ENCODE measurements at regions not wholly inside any gene's neighbourhood (a gene's known extent, or its start where the extent isn't known, plus 50 kb on each side); places are given as distances from the start of the nearest gene placed in this dataset.
A peak's percentile ranks its signal among the peaks of the same experiment; 100 is the strongest.

DNA sequence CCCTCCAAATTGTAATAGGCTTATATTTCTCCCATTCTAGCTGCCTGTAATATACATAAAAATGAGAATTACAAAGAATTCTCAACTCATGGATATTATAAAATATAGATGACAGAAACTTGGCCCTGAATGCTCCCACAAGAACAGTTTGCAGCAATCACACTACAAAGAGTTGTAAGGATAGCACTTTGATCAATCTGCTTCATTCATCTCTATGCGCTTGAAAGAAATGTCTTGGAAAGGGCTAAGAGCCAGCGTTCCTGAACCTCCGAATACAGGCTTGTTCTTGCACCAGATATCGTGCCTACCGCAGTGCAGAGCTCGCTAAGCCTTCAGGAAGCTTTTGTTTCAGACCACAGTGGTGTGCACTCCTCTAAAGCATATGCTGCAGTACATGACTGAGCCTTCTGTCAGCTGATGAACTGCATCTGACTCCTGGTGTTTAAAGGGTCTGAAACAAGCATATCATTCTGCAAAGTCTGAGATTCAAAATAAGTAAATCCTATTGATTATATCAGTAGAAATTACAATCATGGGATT, 417.6 kb upstream of the ZFP42 start:
- DNase-seq = no peak

DNA sequence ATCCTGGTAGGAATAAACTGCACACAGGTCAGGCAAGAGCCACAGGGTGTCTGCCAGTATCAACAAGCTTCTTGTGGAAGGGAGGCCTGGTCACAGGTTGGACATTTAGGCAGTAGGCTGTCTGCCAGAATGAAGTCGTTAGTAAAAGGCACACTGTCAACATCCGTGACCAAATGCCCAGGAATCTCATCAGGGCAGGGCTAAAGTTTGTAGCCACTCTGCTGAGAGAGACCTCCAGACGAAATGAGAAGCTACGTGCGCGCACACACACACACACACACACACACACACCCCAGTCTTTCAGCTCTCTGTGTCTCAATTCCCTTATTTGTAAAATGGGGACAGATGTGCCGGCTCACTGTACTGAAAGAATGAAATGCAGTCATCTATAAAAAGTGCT, 408.7 kb upstream of the ZFP42 start:
- Histone ChIP-seq H3K9me3 (replicated peaks) (no peaks in the 10 kb centered on the region), H3K27ac (no peak overlapping the region)

More for the DNA sequence above, 417.6 kb upstream of the ZFP42 start:
- Histone ChIP-seq H3K27me3 (no peaks in the 10 kb centered on the region), H3K4me1 (no peaks in the 10 kb centered on the region), H3K27ac (no peak overlapping the region), H3K9me3 (replicated peaks) (no peaks in the 10 kb centered on the region), H3K36me3 (no peaks in the 10 kb centered on the region), H3K4me3 (no peak overlapping the region)

GRCh38 chr4:187598196-187598595, 397.4 kb upstream of the ZFP42 start:
- H3K4me3 ChIP-seq = no peak overlapping the region
- no peaks in the 10 kb centered on the region for H3K27me3 ChIP-seq
- no peaks in the 10 kb centered on the region for H3K36me3 ChIP-seq
- peaks cover 4% of the 10 kb centered on the region; the same call in 1 of the 2 replicates for H3K4me1 ChIP-seq
- no peak overlapping the region for H3K27ac ChIP-seq
- no peak for DNase-seq
- H3K9me3 ChIP-seq (replicated peaks) = no peaks in the 10 kb centered on the region

More for the DNA sequence above, 408.7 kb upstream of the ZFP42 start:
- H3K4me3 ChIP-seq = peak overlapping the region; percentile 14; the same call in 1 of the 2 replicates
- peak; percentile 24 to 41 for DNase-seq
- no peaks in the 10 kb centered on the region for H3K4me1 ChIP-seq
- no peaks in the 10 kb centered on the region for H3K36me3 ChIP-seq
- no peaks in the 10 kb centered on the region for H3K27me3 ChIP-seq

DNA sequence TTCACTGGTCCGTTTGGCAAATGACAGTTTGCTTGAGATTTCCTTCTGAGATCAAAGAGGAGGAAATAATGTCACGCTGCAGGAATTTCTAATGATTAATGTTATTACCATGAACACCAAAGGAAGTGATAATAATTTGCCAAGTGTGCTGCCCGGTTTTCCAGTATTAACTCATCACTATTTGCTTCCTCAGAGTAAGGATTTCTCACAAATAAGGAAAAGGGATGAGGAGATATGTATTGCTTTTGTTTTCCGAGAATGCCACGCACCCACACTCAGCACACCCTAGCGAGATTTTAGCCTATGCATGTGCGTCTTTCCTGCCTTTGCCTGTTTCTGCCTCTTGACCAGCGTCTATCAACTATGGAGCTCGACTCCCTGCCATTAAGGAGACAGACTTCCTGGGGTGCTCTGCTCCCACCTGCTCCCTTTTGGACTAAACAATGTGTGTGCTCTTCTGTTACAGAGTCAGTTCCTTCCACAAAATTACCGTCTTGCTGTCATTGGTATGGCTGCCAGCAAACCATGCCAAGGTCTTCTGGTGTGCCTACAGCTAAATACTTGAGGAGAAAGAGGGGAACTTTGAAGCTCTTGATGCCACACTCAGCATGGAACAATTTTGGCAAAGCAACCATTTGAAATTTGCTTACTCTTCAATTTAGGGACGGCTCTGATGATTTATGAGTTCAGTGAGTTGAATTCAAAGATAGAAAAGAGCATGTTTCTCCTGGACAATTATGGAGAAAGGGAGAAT, 393.1 kb upstream of the ZFP42 start:
- H3K36me3 ChIP-seq = no peaks in the 10 kb centered on the region
- no peaks in the 10 kb centered on the region for H3K27me3 ChIP-seq
- H3K4me1 ChIP-seq = peaks cover 4% of the 10 kb centered on the region; the same call in 1 of the 2 replicates
- H3K27ac ChIP-seq = peak overlapping the region; percentile 26; the same call in 1 of the 2 replicates
- H3K4me3 ChIP-seq = no peak overlapping the region
- DNase-seq = no peak
- H3K9me3 ChIP-seq (replicated peaks) = no peaks in the 10 kb centered on the region

GRCh38 chr4:187603093-187604025, 392.2 kb upstream of the ZFP42 start:
- no peak overlapping the region for H3K4me3 ChIP-seq
- no peak overlapping the region; the same call in 1 of the 2 replicates for H3K27ac ChIP-seq
- no peaks in the 10 kb centered on the region for H3K36me3 ChIP-seq
- DNase-seq = no peak
- peaks cover 4% of the 10 kb centered on the region; the same call in 1 of the 2 replicates for H3K4me1 ChIP-seq
- H3K9me3 ChIP-seq (replicated peaks) = no peaks in the 10 kb centered on the region
- no peaks in the 10 kb centered on the region for H3K27me3 ChIP-seq

- H3K27me3 ChIP-seq = no peaks in the 10 kb centered on the region
- H3K4me1 ChIP-seq = peaks cover 4% of the 10 kb centered on the region; the same call in 1 of the 2 replicates
- no peak overlapping the region for H3K4me3 ChIP-seq
- no peaks in the 10 kb centered on the region for H3K9me3 ChIP-seq (replicated peaks)
- H3K27ac ChIP-seq = no peak overlapping the region
- H3K36me3 ChIP-seq = no peaks in the 10 kb centered on the region
- no peak for DNase-seq
These were observed 390.6 kb upstream of the ZFP42 start for GRCh38 chr4:187604984-187605383.

GRCh38 chr4:187606581-187606980, 389.0 kb upstream of the ZFP42 start:
- H3K36me3 ChIP-seq = no peaks in the 10 kb centered on the region
- no peak overlapping the region for H3K27ac ChIP-seq
- H3K4me3 ChIP-seq = no peak overlapping the region
- DNase-seq = peak; percentile 31 to 67
- H3K4me1 ChIP-seq = peaks cover 4% of the 10 kb centered on the region; the same call in 1 of the 2 replicates
- H3K9me3 ChIP-seq (replicated peaks) = no peaks in the 10 kb centered on the region
- no peaks in the 10 kb centered on the region for H3K27me3 ChIP-seq

- DNase-seq = peak; percentile 16 to 41
These were observed 387.6 kb upstream of the ZFP42 start for GRCh38 chr4:187608001-187608421.

DNA sequence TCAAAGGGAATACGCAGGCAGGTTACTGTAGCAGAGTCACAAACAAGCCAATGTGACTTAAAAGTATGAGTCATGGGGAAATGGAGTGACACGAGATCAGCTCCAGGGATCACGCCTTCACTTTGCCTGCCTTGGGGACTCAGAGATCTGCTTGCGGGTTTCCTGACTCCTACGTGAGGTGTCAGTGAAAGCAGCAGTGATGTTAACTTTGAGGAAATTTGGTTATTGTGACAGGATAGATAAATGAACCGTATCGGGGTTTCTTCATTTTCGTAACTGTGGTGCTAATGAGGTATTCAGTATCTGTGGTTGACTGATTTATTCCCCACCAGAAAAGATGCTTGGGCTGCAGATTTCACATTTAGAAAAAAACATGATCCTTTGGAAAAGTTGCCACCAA, 383.3 kb upstream of the ZFP42 start:
- Histone ChIP-seq H3K4me3 (no peak overlapping the region), H3K27me3 (no peaks in the 10 kb centered on the region), H3K9me3 (replicated peaks) (no peaks in the 10 kb centered on the region), H3K27ac (no peak overlapping the region), H3K36me3 (no peaks in the 10 kb centered on the region), H3K4me1 (no peaks in the 10 kb centered on the region)
- DNase-seq = no peak

More at GRCh38 chr4:187608001-187608421, 387.6 kb upstream of the ZFP42 start:
- no peak overlapping the region for H3K4me3 ChIP-seq
- no peaks in the 10 kb centered on the region for H3K36me3 ChIP-seq
- no peaks in the 10 kb centered on the region for H3K4me1 ChIP-seq
- no peak overlapping the region for H3K27ac ChIP-seq
- H3K27me3 ChIP-seq = no peaks in the 10 kb centered on the region
- no peaks in the 10 kb centered on the region for H3K9me3 ChIP-seq (replicated peaks)

DNA sequence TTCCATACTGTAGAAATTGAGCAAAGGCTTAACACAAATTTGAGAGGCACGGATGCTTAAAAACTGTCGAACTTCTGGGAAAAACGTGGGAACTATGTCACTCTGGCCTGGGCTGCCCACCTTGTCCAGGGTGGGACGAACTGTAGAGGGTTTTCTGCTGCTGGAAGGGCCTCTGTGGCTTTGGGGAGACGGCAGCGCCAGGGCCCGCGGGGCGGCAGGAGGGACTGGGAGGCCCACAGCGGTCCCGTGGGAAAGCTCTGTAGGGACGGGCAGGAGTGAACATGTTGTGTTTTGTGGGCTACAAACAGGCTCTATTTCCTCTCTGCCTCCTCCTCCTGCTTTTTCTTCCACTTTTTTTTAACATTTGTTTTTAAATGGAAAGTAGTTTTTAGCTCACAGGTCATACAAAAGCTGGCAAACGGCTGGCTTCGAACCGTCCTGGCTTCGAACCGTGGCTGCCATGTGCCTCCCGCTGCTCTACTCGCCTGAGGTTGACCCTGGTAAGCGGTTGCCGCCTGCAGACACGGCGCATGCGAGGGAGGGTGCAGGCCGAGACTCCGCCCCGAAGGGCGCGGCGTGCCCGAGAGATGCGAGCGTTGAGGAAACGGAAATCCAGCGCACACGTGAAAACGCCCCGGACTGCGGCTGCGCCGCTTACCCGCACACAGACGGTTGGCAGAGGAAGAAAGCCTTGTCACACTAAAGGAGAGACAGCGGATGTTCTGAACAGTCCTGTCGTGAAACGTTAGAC, 382.3 kb upstream of the ZFP42 start:
- Histone ChIP-seq H3K27ac (no peak overlapping the region), H3K36me3 (no peaks in the 10 kb centered on the region), H3K9me3 (replicated peaks) (no peaks in the 10 kb centered on the region), H3K4me3 (no peak overlapping the region), H3K4me1 (no peaks in the 10 kb centered on the region), H3K27me3 (no peaks in the 10 kb centered on the region)
- no peak for DNase-seq

DNA sequence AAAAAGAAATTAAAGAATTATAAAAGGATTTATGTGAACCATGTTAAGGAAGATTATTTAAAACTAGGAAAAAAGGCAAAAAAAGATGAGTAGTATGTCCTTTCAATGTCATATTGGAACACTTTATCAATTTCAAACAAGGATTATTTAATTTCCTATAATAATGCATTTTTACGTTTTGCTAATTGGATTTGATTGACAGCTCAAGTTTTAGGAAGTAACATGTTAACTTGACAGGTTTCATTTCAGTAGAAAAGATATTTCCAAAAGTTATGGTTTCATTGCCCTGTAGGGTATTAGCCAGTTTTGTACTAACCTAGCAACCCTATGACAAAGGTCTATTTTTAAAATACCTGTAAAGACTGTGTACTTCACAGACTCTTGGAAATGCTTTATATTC, 379.6 kb upstream of the ZFP42 start:
- Histone ChIP-seq H3K4me1 (no peaks in the 10 kb centered on the region), H3K36me3 (no peaks in the 10 kb centered on the region), H3K9me3 (replicated peaks) (no peaks in the 10 kb centered on the region), H3K4me3 (no peak overlapping the region), H3K27me3 (no peaks in the 10 kb centered on the region), H3K27ac (no peak overlapping the region)
- no peak for DNase-seq

- Histone ChIP-seq H3K4me3 (no peak overlapping the region), H3K27me3 (no peaks in the 10 kb centered on the region), H3K4me1 (no peaks in the 10 kb centered on the region), H3K36me3 (no peaks in the 10 kb centered on the region), H3K9me3 (replicated peaks) (no peaks in the 10 kb centered on the region), H3K27ac (no peak overlapping the region)
- DNase-seq = no peak
These were observed 378.5 kb upstream of the ZFP42 start for GRCh38 chr4:187617113-187617512.

- no peak overlapping the region; the same call in 1 of the 2 replicates for H3K27ac ChIP-seq
- H3K4me3 ChIP-seq = no peak overlapping the region
- peak in 1 of 2 experiments; percentile 18 for DNase-seq
- no peaks in the 10 kb centered on the region for H3K4me1 ChIP-seq
- no peaks in the 10 kb centered on the region for H3K9me3 ChIP-seq (replicated peaks)
- H3K36me3 ChIP-seq = no peaks in the 10 kb centered on the region
- no peaks in the 10 kb centered on the region for H3K27me3 ChIP-seq
These were observed 376.8 kb upstream of the ZFP42 start for GRCh38 chr4:187618701-187619281.

DNA sequence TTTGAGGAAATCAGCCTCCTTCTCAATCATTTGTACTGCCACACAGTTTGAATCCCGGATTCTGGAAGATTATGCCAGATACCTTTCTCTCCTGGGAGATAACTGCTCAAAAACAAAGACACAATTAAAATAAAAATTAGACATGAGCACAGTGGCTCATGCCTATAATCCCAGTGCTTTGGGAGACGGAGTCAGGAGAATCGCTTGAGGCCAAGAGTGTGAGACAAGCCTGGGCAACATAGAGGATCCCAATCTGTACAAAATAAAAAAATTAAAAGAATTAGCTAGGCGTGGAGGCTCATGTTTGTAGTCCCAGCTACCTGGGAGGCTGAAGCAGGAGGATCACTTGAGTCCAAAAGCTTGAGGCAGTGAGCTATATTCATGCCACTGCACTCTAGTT, 376.3 kb upstream of the ZFP42 start:
- Histone ChIP-seq H3K4me3 (no peak overlapping the region), H3K27ac (no peak overlapping the region; the same call in 1 of the 2 replicates), H3K9me3 (replicated peaks) (no peaks in the 10 kb centered on the region), H3K4me1 (no peaks in the 10 kb centered on the region), H3K36me3 (no peaks in the 10 kb centered on the region), H3K27me3 (no peaks in the 10 kb centered on the region)
- DNase-seq = no peak
